MM.1S (cell line): ENCODE measurements at regions not wholly inside any gene's neighbourhood (a gene's known extent, or its start where the extent isn't known, plus 50 kb on each side); places are given as distances from the start of the nearest gene placed in this dataset.

Experiments used
- EZH2 ChIP-seq: fragments of 300-600 bp; sonication (generic); optimal IDR thresholded peaks from 2 replicates; pipeline ENCODE3; 2017; ENCODE audit warnings: low read depth, mild to moderate bottlenecking, antibody characterized with exemption, low read length, mixed read lengths
- EZH2phosphoT487 ChIP-seq: fragments of 300-600 bp; sonication (generic); IDR thresholded peaks from 2 replicates; pipeline ENCODE4 v1.6.1; 2018; ENCODE audit warnings: antibody characterized with exemption, low read length

DNA sequence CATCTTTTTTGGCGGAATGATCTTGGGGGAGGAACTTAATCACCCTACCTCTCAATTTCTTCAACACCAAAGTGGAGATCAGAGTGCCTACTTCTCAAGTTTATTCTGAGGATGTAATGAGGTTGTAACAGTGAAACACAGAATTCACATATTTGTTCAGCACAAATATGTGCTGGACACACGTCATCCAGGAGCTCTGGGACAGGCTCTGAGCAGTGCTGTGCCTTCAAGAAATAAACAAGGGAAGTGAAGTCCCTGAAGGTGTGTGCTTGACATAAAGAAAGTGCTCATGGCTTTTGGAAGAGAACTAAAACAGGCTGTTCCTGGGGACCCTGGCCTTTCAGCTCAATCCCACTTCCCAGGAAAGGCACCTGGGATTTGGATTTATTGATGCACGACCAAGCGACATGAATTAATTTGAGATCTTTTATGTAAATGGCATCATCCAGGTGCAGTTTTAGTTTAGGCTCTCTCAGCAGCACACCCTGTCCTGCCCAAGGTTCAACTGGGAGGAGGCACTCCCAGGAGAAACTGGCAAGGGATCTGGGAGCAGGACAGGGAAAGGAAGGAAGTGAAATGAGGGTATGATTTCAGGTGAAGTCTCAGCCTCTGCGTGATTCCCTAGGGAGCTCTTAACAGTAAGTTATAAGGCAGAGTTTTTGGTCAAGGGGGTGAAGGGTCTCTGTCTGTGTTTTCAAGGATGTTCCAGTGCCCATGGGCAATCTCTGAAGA, 211.0 kb downstream of the FOXA2 start:
- TF ChIP-seq EZH2 (no peak), EZH2phosphoT487 (no peak)
